ENCODE measurements at regions not wholly inside any gene's neighbourhood (a gene's known extent, or its start where the extent isn't known, plus 50 kb on each side); places are given as distances from the start of the nearest gene placed in this dataset.

DNA sequence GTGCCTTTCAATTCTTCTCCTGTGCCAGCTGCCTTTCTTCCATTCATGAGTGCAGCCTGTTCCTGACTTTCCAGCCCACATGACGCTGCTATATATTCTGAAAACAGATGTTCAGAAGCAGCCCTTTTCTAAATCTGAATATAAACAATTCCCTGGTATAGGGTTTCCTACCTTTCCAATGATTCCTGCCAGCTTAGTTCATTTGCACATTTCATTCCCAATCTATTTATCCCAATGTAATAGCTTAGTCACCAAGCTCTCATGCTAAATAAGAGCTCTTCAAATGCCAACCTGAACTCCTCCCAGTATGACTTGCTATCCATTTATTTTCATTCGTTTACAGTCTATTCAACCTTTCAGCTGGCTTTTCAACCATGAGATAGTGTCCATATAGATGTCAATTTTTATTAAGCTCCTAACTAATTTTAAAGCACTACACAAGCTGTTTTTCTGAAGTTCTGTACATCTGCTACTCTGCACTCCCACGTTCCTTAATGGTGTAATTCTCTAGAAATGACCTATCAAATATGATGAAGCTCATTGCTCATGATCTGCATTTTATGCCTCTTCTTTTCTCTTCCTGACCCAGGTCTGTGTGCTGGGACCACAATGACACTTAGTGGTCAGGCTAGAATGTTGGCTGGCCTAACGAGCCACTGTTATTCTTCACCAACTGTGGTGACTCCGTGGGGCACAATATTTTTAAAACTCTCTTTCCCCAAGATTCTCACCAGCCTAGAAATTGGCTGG is 605.0 kb upstream of the TBL1XR1 start:
- TF ChIP-seq ZNF263 (CRISPR knock-in tag; IDR thresholded peaks at IDR 0.05): no peak
- no peak for TF ChIP-seq GTF2F1 (IDR thresholded peaks at IDR 0.05; ENCODE audit: low read length)
- no peak for TF ChIP-seq ZBTB8A (CRISPR knock-in tag; IDR thresholded peaks at IDR 0.05; ENCODE audit: borderline replicate concordance, low read depth)
- no peak for TF ChIP-seq GATAD2A (CRISPR knock-in tag; IDR thresholded peaks at IDR 0.05)
- no peak for TF ChIP-seq POLR2A (IDR thresholded peaks at IDR 0.05; ENCODE audit: insufficient read depth in 1 of 2, low read depth in 2 of 2, low read length in 2 of 2)
- TF ChIP-seq HDAC6 (IDR thresholded peaks at IDR 0.05; ENCODE audit: low read depth, low read length): no peak
- TF ChIP-seq FOXA3 (CRISPR knock-in tag; IDR thresholded peaks at IDR 0.05): no peak
- no peak for TF ChIP-seq SRSF1 (optimal IDR thresholded peaks at IDR 0.05; ENCODE audit: low read depth, low read length)
- TF ChIP-seq, protein P1, sequence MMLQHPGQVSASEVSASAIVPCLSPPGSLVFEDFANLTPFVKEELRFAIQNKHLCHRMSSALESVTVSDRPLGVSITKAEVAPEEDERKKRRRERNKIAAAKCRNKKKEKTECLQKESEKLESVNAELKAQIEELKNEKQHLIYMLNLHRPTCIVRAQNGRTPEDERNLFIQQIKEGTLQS (CRISPR knock-in tag; IDR thresholded peaks at IDR 0.05): no peak
- TF ChIP-seq CHD4 (IDR thresholded peaks at IDR 0.05; ENCODE audit: borderline replicate concordance, low read length): no peak
- TF ChIP-seq ZSCAN22 (CRISPR knock-in tag; IDR thresholded peaks at IDR 0.05): no peak
- TF ChIP-seq ZNF160 (CRISPR knock-in tag; IDR thresholded peaks at IDR 0.05): no peak
- no peak for TF ChIP-seq CREB1 (IDR thresholded peaks at IDR 0.05)
- no peak for TF ChIP-seq CREB1 (CRISPR knock-in tag; IDR thresholded peaks at IDR 0.05)
